ENCODE measurements at regions not wholly inside any gene's neighbourhood (a gene's known extent, or its start where the extent isn't known, plus 50 kb on each side); places are given as distances from the start of the nearest gene placed in this dataset.

DNA sequence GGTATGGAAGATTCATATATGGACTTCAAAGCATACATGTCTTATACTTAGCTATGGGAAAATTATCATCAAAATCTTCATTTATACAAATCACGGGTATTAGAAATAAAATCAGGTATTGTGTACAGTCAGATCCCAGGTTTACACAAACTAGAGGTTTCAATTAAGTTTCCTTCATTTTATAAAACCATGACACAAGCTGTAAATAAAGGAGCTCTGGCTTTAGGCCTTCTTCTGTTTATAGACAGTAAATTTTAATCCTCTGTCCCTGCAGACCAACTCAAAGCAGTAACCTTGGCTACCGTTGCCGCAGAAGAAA lies 68.8 kb upstream of the CHD2 start:
- TF ChIP-seq, protein P1, sequence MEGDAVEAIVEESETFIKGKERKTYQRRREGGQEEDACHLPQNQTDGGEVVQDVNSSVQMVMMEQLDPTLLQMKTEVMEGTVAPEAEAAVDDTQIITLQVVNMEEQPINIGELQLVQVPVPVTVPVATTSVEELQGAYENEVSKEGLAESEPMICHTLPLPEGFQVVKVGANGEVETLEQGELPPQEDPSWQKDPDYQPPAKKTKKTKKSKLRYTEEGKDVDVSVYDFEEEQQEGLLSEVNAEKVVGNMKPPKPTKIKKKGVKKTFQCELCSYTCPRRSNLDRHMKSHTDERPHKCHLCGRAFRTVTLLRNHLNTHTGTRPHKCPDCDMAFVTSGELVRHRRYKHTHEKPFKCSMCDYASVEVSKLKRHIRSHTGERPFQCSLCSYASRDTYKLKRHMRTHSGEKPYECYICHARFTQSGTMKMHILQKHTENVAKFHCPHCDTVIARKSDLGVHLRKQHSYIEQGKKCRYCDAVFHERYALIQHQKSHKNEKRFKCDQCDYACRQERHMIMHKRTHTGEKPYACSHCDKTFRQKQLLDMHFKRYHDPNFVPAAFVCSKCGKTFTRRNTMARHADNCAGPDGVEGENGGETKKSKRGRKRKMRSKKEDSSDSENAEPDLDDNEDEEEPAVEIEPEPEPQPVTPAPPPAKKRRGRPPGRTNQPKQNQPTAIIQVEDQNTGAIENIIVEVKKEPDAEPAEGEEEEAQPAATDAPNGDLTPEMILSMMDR (conservative IDR thresholded peaks at IDR 0.05; ENCODE audit: low read depth in 2 of 2) = no peak
- TF ChIP-seq ETS1 (IDR thresholded peaks at IDR 0.05) = no peak
- TF ChIP-seq ZNF114 (CRISPR knock-in tag; IDR thresholded peaks at IDR 0.05) = no peak
- no peak for TF ChIP-seq EZH2phosphoT487 (IDR thresholded peaks at IDR 0.05; ENCODE audit: unreplicated experiment)

All from GM23338 (cell line).